A549 (cell line): ENCODE measurements at regions not wholly inside any gene's neighbourhood (a gene's known extent, or its start where the extent isn't known, plus 50 kb on each side); places are given as distances from the start of the nearest gene placed in this dataset.

Experiments
- CEBPB ChIP-seq, 2 experiments: fragments of >200 bp in 1 of 2; sonication (Bioruptor Twin) in 1 of 2; formaldehyde crosslinking in 1 of 2; IDR thresholded peaks; 2 replicates each; pipeline ENCODE4 v1.6.1; 2012 to 2016
- CTCF ChIP-seq: fragments of >200 bp; sonication (Bioruptor Twin); formaldehyde crosslinking; IDR thresholded peaks from 3 replicates; pipeline ENCODE4 v1.5.1; 2016
- EP300 ChIP-seq, 2 experiments: fragments of >200 bp; sonication (Bioruptor Twin); formaldehyde crosslinking; IDR thresholded peaks; 2 replicates in 1 of 2; 3 replicates in 1 of 2; pipeline ENCODE4 v1.6.1; 2016 to 2017
- HEYL ChIP-seq: fragments of 250-450 bp; sonication (Bioruptor Pico); IDR thresholded peaks from 2 replicates; pipeline ENCODE4 v1.8.0; 2021; ENCODE audit warnings: mild to moderate bottlenecking, moderate library complexity
- POLR2A ChIP-seq: IDR thresholded peaks from 2 replicates; pipeline ENCODE4 v1.6.1; 2012; ENCODE audit warnings: mild to moderate bottlenecking, low read length

DNA sequence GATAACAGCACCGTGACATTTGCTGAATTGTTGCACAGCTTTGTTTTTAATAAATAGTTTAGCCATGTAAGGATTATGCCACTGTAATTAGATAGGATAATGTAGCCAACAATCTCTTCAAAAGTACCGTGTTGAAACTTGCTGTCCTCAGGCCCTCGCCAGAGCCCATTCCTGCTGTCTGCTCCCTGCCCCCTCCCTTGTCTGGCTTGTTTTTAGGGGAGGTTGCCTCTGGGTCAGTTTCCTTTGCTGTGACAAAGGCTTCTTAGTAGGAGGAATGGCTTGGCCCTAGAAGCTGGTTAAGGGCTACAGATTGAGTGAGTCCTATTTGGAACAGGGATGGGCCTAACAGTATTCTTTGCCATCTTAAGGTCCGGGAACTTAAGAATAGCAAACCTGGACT, 107.9 kb downstream of the LMO4 start:
- no peak for TF ChIP-seq CEBPB (IDR thresholded peaks at IDR 0.05)
- TF ChIP-seq CTCF = no peak
- TF ChIP-seq POLR2A = no peak
- TF ChIP-seq HEYL (CRISPR knock-in tag) = no peak
- no peak for TF ChIP-seq EP300 (IDR thresholded peaks at IDR 0.05)
